ENCODE measurements at regions not wholly inside any gene's neighbourhood (a gene's known extent, or its start where the extent isn't known, plus 50 kb on each side); places are given as distances from the start of the nearest gene placed in this dataset.

- TF ChIP-seq CTCF (IDR thresholded peaks at IDR 0.05; ENCODE audit: low read depth, low read length, missing input control) (no peak), EGR1 (IDR thresholded peaks at IDR 0.05; ENCODE audit: low read depth in 2 of 2) (no peak), REST (IDR thresholded peaks at IDR 0.05) (no peak), GABPA (IDR thresholded peaks at IDR 0.05 in 1 of 2, conservative IDR thresholded peaks at IDR 0.05 in 1 of 2) (no peak), RXRA (IDR thresholded peaks at IDR 0.05) (no peak), HNF4G (IDR thresholded peaks at IDR 0.05) (no peak), SP1 (IDR thresholded peaks at IDR 0.05) (no peak), TAF1 (conservative IDR thresholded peaks at IDR 0.05) (no peak)
Measured at GRCh38 chr10:109475711-109476421, 447.4 kb downstream of the XPNPEP1 start.

Data from liver (tissue), 3 donors.